OCI-M2 (cell line): ENCODE measurements at regions not wholly inside any gene's neighbourhood (a gene's known extent, or its start where the extent isn't known, plus 50 kb on each side); places are given as distances from the start of the nearest gene placed in this dataset.
"Not testable (repeated sequence)": the region's sequence is repeated elsewhere in the genome, so short reads cannot be mapped to it uniquely, and the experiment has no call there.

ENCODE experiments used
- DNase-seq: peaks from one replicate; lab custom pipeline; 2025; ENCODE audit not compliant: unreplicated experiment; lab: John Stamatoyannopoulos, UW

GRCh38 chr21:18812308-18812707 is 408.7 kb upstream of the TMPRSS15 start:
- DNase-seq: no peak

DNA sequence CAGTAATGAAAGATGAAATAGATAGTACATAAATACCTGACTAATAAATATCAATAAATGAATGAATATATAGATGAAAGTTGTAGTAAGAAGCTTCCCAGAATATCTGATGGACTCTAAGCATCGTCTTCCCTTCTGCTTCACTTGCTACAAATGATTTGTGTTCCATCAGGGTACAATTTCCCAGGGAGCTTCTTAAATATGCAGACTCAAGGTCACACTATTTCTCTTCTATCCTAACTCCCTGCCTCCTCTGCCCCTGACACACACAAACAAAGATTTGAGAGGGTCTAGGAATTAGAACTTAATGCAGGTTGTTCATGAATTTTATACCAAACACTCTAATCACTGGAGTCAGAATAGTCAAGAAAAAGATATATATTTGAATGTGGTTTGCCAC is 415.9 kb upstream of the TMPRSS15 start:
- DNase-seq: no peak

DNA sequence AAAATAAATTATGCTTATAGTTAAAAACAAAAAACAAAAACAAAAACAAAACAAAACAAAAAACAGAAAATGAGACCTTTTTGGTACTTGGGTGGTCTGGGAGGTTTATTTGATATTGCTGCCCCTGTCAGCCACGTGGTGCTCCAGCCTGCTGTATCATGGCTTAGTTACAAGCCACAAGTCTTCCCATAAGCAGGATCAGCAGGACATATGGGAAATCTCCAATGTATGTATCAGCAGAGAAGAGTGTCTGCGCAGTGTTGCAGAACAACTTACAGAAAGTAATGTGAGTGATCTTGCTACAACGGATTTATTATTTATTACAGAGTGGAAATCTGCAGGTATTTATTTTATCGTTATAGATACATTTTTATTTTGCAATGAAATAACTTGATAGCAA is 423.0 kb upstream of the TMPRSS15 start:
- no peak for DNase-seq

DNA sequence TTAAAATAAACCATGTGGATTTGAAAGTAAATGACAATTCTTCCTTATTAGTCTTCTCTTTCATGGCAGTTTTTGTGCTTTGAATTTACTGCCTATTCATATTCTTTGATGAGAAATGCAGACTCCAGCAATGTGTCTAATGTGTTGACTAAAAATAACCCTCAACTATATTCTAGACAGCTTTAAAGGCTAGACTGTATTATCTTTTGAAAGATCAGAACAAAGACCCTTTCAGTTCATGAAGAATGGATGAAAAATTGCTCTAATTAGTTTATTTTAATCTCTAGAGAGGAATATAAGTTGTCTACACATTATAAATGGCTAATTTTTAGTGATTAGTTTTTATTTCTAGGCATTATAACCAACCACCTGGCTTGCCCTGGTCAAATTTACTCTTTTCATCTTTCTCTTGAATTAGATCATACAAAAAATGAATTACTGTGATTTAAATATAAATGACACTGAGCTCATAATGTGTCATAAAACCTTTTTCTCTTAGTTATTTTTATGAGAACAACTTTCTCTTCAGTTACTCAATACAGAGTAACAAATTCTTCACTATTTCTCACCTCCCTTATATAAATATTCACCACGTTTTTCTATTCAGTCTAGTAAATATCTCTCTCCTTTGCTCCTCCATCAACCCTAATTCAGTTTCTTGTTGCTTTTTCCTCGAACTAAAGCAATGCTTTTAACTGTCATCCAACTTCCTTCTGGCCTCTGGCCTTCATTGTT is 428.5 kb upstream of the TMPRSS15 start:
- no peak for DNase-seq

GRCh38 chr21:18832950-18833349 is 429.4 kb upstream of the TMPRSS15 start:
- no peak for DNase-seq

GRCh38 chr21:18834121-18834520 is 430.5 kb upstream of the TMPRSS15 start:
- not testable (repeated sequence) for DNase-seq

- no peak for DNase-seq
Observed at GRCh38 chr21:18840239-18840638, 436.7 kb upstream of the TMPRSS15 start.

GRCh38 chr21:18857606-18858005 is 454.0 kb upstream of the TMPRSS15 start:
- DNase-seq: not testable (repeated sequence)

- DNase-seq: no peak
Observed at GRCh38 chr21:18869104-18869503, 465.5 kb upstream of the TMPRSS15 start.

DNA sequence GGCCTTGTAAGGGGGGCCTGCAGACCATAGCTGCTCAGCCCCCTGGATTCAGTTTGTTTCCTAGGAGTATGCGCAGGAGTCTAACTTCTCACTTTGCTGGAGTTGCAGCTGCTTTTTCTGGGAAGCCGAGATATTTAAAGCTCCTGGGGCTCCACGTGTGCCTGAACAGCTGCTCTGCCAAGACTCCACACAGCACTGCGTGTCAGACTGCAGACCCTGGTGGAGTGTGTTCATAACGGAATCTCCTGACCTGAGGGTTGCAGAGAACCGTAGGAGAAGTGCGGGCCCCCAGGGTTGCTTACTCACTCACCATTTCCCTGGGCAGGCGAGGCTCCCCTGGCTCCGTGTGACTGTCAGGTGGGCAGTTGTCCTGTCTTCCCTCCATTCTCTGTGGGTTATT is 474.3 kb upstream of the TMPRSS15 start:
- DNase-seq: no peak

DNA sequence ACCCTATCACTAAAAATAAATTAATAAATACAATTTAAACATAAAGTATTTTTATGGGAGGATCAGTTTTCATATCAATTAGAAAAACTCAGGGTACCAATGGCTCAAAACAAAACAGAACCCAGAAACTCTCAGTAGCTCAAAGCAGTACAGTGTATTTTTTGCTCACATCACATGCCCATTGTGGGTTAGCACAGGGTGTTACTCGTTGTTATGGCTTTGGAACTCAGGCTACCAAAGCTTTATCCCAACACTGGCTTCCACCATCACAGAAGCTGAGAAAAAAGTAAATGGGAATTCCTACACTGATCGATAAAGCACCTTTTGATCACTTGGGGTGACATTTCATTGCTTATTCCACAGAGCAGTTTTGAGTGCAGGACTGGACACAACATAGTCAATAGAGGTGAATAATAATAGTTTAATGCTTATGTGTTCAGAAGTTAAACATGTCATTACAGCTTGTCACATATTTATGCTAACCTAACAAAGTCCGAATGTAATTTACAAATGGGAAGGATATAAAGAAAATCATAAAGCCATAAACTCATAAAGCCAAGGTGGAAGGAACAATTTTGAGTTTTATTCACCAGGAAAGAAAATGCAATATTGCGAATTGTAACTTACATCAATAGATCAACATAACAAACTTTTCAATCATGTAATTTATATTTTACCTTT is 484.5 kb upstream of the TMPRSS15 start:
- no peak for DNase-seq

GRCh38 chr21:18893406-18893805 is 489.8 kb upstream of the TMPRSS15 start:
- no peak for DNase-seq

- no peak for DNase-seq
Observed at GRCh38 chr21:18894387-18894786, 490.8 kb upstream of the TMPRSS15 start.

- DNase-seq: no peak
Observed at GRCh38 chr21:18899261-18899660, 495.7 kb upstream of the TMPRSS15 start.

GRCh38 chr21:18902660-18903059 is 499.1 kb upstream of the TMPRSS15 start:
- no peak for DNase-seq

DNA sequence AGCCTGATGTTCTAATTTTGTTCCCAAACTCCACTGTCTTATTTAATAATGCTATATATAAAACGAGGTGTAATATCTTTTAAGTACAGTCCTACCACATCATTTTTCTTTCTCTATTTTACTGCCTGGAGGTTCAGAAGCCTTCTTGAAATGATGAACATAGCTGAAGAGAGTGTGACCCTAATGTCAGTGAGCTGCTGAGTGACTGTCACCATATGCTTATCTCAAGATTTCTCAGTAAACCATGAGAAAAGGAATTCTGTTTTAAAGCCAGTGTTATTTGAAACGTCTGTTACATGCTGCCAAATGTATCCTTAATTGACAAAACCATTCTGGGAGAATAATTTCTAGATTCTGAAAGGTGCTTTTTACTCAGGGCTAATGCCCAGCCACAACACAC is 503.5 kb upstream of the TMPRSS15 start:
- DNase-seq: no peak

DNA sequence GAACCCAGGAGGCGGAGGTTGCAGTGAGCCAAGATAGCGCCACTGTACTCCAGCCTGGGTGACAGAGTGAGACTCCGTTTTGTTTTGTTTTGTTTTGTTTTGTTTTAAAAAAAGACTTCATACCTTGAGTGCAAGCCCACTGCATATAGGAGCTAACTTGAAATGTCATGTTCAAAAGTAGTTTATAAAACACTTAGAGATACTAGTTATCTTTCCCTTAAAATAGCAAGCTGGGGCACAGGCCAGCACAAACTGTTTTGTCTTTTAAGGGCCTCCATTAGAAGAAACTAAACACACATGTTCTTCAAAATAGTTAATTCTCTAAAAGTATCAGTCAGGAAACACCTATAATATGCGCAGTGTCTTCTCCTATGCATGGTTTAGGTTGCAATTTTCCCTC is 505.1 kb upstream of the TMPRSS15 start:
- no peak for DNase-seq

DNA sequence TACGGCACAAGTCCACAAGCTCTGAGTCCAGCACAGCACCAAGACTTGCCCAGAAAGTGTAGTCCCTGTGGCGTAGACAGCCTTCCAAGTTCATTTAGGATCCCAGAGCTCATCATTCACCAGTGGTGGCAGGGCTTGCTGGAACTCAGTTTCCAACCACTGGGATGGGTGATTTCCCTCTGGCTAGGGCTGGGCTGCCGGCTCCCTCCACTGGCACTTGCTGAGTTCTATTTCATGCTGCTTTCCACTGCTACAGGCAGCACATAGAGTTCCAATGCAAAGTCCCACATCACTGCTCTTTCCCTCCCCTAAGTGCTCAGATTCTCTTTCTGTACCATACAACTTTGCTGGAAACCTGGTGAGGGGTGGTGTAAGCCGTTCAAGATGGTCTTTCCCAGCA is 510.3 kb upstream of the TMPRSS15 start:
- no peak for DNase-seq

- DNase-seq: no peak
Observed at GRCh38 chr21:18914570-18914969, 511.0 kb upstream of the TMPRSS15 start.

GRCh38 chr21:18917622-18918021 is 514.0 kb upstream of the TMPRSS15 start:
- DNase-seq: no peak

GRCh38 chr21:18931237-18931636 is 527.7 kb upstream of the TMPRSS15 start:
- no peak for DNase-seq

GRCh38 chr21:18937337-18937736 is 533.8 kb upstream of the TMPRSS15 start:
- no peak for DNase-seq

DNA sequence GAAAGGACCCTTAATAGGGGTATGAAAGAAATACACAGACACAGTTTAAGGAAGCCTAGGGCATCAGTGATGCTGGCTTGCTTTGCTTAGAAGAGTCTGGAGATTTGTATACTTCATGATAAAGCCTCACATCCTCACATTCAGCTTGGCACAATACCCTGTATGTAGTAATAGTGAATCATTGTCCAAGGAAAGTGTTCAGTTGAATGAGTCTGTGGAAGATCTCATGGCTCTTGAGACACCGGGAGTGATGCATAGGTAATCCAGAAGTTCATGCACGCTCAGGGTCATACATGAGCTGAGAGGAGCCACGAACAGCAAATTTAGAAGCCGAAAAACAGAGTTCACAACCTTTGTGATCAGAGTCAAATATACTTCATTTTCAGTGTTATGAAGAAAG is 537.2 kb upstream of the TMPRSS15 start:
- DNase-seq: no peak
